Keratinocyte (primary cell): ENCODE measurements at regions not wholly inside any gene's neighbourhood (a gene's known extent, or its start where the extent isn't known, plus 50 kb on each side); places are given as distances from the start of the nearest gene placed in this dataset.

ENCODE experiments used
- DNase-seq: peaks from one replicate; pipeline ENCODE4 v3.0.0-alpha.2; 2011; ENCODE audit warnings: low read depth, missing footprints, low spot score
- FAIRE-seq: peaks from 2 replicates; lab custom pipeline; 2011; peaks lifted over from hg19 to GRCh38; lab: Jason Lieb, UNC
- H2AFZ ChIP-seq: 2 replicates; pipeline ENCODE4 v1.6.0; 2012; ENCODE audit warnings: low read length, control low read depth, inconsistent platforms; ENCODE audit not compliant: control insufficient read depth
- H3K27ac ChIP-seq: 2 replicates; pipeline ENCODE4 v1.5.1; 2011; ENCODE audit warnings: low read length; ENCODE audit not compliant: control insufficient read depth, insufficient read depth
- H3K27me3 ChIP-seq: 3 replicates; pipeline ENCODE4 v1.6.0; 2011; ENCODE audit warnings: low read length; ENCODE audit not compliant: control insufficient read depth, insufficient read depth; ENCODE audit errors: extremely low read depth
- H3K36me3 ChIP-seq, 2 experiments: 2 replicates in 1 of 2; 3 replicates in 1 of 2; pipeline ENCODE4 v1.5.1; 2011; ENCODE audit warnings: low read length in 2 of 2, mild to moderate bottlenecking in 1 of 2; ENCODE audit not compliant: control insufficient read depth in 2 of 2, insufficient read depth in 2 of 2; ENCODE audit errors: extremely low read depth in 1 of 2
- H3K4me1 ChIP-seq: 3 replicates; pipeline ENCODE4 v1.5.1; 2011; ENCODE audit warnings: low read length; ENCODE audit not compliant: control insufficient read depth, insufficient read depth; ENCODE audit errors: extremely low read depth
- H3K4me2 ChIP-seq: 3 replicates; pipeline ENCODE4 v1.6.0; 2011; ENCODE audit warnings: low read depth, low read length; ENCODE audit not compliant: control insufficient read depth, insufficient read depth; ENCODE audit errors: extremely low read depth
- H3K4me3 ChIP-seq, 3 experiments: fragments of 200-600 bp in 1 of 3; sonication (generic) in 1 of 3; 2 replicates in 2 of 3; 3 replicates in 1 of 3; pipeline ENCODE4 v1.5.1; 2011 to 2016; ENCODE audit warnings: low read length in 3 of 3, mild to moderate bottlenecking in 3 of 3, control low read depth in 2 of 3, inconsistent platforms in 1 of 3, low read depth in 1 of 3, mixed read lengths in 1 of 3, mixed run types in 1 of 3, moderate library complexity in 1 of 3; ENCODE audit not compliant: control insufficient read depth in 2 of 3, insufficient read depth in 2 of 3; ENCODE audit errors: extremely low read depth in 1 of 3
- H3K79me2 ChIP-seq: 2 replicates; pipeline ENCODE4 v1.6.0; 2012; ENCODE audit warnings: low read length; ENCODE audit not compliant: control insufficient read depth, insufficient read depth
- H3K9ac ChIP-seq: 3 replicates; pipeline ENCODE4 v1.6.0; 2011; ENCODE audit warnings: low read length; ENCODE audit not compliant: control insufficient read depth, insufficient read depth; ENCODE audit errors: extremely low read depth
- H3K9me1 ChIP-seq: 3 replicates; pipeline ENCODE4 v1.6.0; 2011; ENCODE audit warnings: low read length; ENCODE audit not compliant: control insufficient read depth, insufficient read depth; ENCODE audit errors: extremely low read depth
- H3K9me3 ChIP-seq: 2 replicates; pipeline ENCODE4 v1.5.1; 2012; ENCODE audit warnings: low read depth, low read length; ENCODE audit not compliant: control insufficient read depth
- H4K20me1 ChIP-seq: 3 replicates; pipeline ENCODE4 v1.6.0; 2011; ENCODE audit warnings: low read length; ENCODE audit not compliant: control insufficient read depth, insufficient read depth; ENCODE audit errors: extremely low read depth
- EZH2 ChIP-seq: IDR thresholded peaks from one replicate; pipeline ENCODE4 v1.6.1; 2012; ENCODE audit warnings: inconsistent platforms, mild to moderate bottlenecking, low read length, moderate library complexity
- dilution Hi-C: fragments of 300-500 bp; cut with MboI; formaldehyde crosslinking; loops from one replicate; pipeline ENCODE4 v1.7.0; 2020; ENCODE audit warnings: low sequenced_read_pairs; ENCODE audit not compliant: extremely low pct_ligation_motif_present
- TF ChIP-seq, protein P1 (sequence below), 3 experiments: IDR thresholded peaks in 1 of 3; conservative IDR thresholded peaks in 1 of 3; optimal IDR thresholded peaks in 1 of 3; 2 replicates in 2 of 3; 3 replicates in 1 of 3; pipeline versions ENCODE3 to v1.5.1; 2011; ENCODE audit warnings: low read length in 3 of 3, mild to moderate bottlenecking in 3 of 3, moderate library complexity in 2 of 3, control low read depth in 1 of 3, inconsistent platforms in 1 of 3; ENCODE audit not compliant: insufficient read depth in 2 of 3; ENCODE audit errors: extremely low read depth in 1 of 3

DNA sequence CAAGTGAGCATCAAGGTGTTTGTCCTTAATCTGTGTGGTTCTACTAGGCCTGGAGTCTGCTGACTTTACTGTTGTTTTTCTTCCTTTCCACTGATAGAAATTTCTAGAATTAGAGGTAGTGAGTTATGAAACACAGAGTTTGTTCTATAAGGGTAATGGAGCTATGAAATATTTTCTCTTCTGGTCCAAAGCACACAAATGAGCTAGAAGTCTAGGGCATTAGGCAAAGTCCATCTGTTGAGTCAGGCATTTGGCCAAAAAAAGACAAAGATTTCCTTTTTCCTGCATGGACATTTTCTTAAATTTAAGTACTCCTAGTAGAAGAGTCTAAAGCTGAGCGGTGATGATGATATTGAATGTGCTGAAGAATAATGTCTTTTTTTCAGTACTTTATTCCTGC is 174.3 kb upstream of the STXBP5 start:
- Histone ChIP-seq H3K27ac (no peak overlapping the region), H3K4me2 (no peak overlapping the region), H3K9me1 (no peaks in the 10 kb centered on the region), H3K4me3 (no peak overlapping the region), H3K4me1 (no peaks in the 10 kb centered on the region), H4K20me1 (no peaks in the 10 kb centered on the region), H3K9me3 (no peaks in the 10 kb centered on the region), H3K36me3 (no peaks in the 10 kb centered on the region), H3K79me2 (no peaks in the 10 kb centered on the region), H2AFZ (no peak overlapping the region), H3K27me3 (no peaks in the 10 kb centered on the region), H3K9ac (no peak overlapping the region)
- no peak for FAIRE-seq
- TF ChIP-seq EZH2: no peak
- TF ChIP-seq, protein P1, sequence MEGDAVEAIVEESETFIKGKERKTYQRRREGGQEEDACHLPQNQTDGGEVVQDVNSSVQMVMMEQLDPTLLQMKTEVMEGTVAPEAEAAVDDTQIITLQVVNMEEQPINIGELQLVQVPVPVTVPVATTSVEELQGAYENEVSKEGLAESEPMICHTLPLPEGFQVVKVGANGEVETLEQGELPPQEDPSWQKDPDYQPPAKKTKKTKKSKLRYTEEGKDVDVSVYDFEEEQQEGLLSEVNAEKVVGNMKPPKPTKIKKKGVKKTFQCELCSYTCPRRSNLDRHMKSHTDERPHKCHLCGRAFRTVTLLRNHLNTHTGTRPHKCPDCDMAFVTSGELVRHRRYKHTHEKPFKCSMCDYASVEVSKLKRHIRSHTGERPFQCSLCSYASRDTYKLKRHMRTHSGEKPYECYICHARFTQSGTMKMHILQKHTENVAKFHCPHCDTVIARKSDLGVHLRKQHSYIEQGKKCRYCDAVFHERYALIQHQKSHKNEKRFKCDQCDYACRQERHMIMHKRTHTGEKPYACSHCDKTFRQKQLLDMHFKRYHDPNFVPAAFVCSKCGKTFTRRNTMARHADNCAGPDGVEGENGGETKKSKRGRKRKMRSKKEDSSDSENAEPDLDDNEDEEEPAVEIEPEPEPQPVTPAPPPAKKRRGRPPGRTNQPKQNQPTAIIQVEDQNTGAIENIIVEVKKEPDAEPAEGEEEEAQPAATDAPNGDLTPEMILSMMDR (optimal IDR thresholded peaks at IDR 0.05 in 1 of 3, IDR thresholded peaks at IDR 0.05 in 1 of 3, conservative IDR thresholded peaks at IDR 0.05 in 1 of 3; ENCODE audit: extremely low read depth in 1 of 3, insufficient read depth in 2 of 3, low read length in 3 of 3): no peak
- DNase-seq: no peak
- dilution Hi-C loops: no loop called here

DNA sequence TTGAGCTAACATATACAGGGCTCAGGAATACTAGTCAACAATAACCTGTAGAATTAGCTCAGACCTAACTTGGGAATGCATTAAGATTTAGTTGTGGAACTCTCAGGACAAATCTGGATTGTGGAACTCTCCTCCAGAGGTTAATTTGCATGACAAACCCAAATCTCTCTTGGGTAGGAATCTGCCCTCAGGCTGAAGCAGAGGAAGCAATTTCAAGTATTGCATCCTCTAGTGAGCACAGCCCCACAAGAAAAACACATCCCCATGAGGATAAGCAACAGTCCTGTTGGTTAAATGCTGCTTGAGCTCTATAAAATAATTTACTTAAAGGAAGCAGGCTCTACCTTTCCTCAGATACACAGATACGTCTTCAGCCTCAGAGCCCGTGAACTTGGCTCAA is 170.9 kb upstream of the STXBP5 start:
- Histone ChIP-seq H3K27me3 (no peaks in the 10 kb centered on the region), H3K27ac (no peak overlapping the region), H3K4me1 (no peaks in the 10 kb centered on the region), H3K4me3 (no peak overlapping the region), H3K9me3 (no peaks in the 10 kb centered on the region), H3K79me2 (no peaks in the 10 kb centered on the region), H3K9me1 (no peaks in the 10 kb centered on the region), H2AFZ (no peak overlapping the region), H3K36me3 (no peaks in the 10 kb centered on the region), H4K20me1 (no peaks in the 10 kb centered on the region), H3K9ac (no peak overlapping the region), H3K4me2 (no peak overlapping the region)
- dilution Hi-C loops: no loop called here
- no peak for DNase-seq
- peak; percentile 71 for FAIRE-seq
- TF ChIP-seq, protein P1 (optimal IDR thresholded peaks at IDR 0.05 in 1 of 3, IDR thresholded peaks at IDR 0.05 in 1 of 3, conservative IDR thresholded peaks at IDR 0.05 in 1 of 3; ENCODE audit: extremely low read depth in 1 of 3, insufficient read depth in 2 of 3, low read length in 3 of 3): no peak
- no peak for TF ChIP-seq EZH2
